Thoracic aorta (tissue), 2 donors: ENCODE measurements at regions not wholly inside any gene's neighbourhood (a gene's known extent, or its start where the extent isn't known, plus 50 kb on each side); places are given as distances from the start of the nearest gene placed in this dataset.

Experiments
- ATAC-seq: fragments of 150-250 bp; one replicate; pipeline ENCODE4 v1.8.0; 2017; ENCODE audit warnings: low read depth; ENCODE audit not compliant: insufficient number of reproducible peaks, low FRiP score
- DNase-seq: peaks from one replicate; pipeline ENCODE4 v3.0.0-alpha.2; 2020; ENCODE audit warnings: low spot score
- H3K27ac ChIP-seq, 2 donors: fragments of 200-600 bp; sonication (generic); 1 replicate in 1 of 2; 2 replicates in 1 of 2; pipeline ENCODE4 v1.5.1; 2016; ENCODE audit warnings: mild to moderate bottlenecking in 2 of 2, moderate library complexity in 2 of 2
- H3K27me3 ChIP-seq: fragments of 200-600 bp; sonication (generic); replicated peaks from 2 replicates; pipeline ENCODE4 v1.6.0; 2016; ENCODE audit warnings: mild to moderate bottlenecking; ENCODE audit not compliant: insufficient read depth
- H3K36me3 ChIP-seq: fragments of 200-600 bp; sonication (generic); one replicate; pipeline ENCODE4 v1.5.1; 2016
- H3K4me1 ChIP-seq, 2 donors: fragments of 200-600 bp; sonication (generic); 1 replicate in 1 of 2; 2 replicates in 1 of 2; pipeline versions ENCODE4 v1.5.1 to v1.6.0; 2016; ENCODE audit warnings: low read depth in 2 of 2, mild to moderate bottlenecking in 1 of 2; ENCODE audit not compliant: control insufficient read depth in 1 of 2
- H3K4me3 ChIP-seq: fragments of 200-600 bp; sonication (generic); 2 replicates; pipeline ENCODE4 v1.5.1; 2016; ENCODE audit warnings: mild to moderate bottlenecking
- H3K9me3 ChIP-seq: fragments of 200-600 bp; sonication (generic); 2 replicates; pipeline ENCODE4 v1.5.1; 2016
- TF ChIP-seq, protein P1 (sequence below): fragments of 200-600 bp; sonication (generic); IDR thresholded peaks from one replicate; pipeline ENCODE4 v1.5.1; 2019; ENCODE audit warnings: antibody characterized with exemption

DNA sequence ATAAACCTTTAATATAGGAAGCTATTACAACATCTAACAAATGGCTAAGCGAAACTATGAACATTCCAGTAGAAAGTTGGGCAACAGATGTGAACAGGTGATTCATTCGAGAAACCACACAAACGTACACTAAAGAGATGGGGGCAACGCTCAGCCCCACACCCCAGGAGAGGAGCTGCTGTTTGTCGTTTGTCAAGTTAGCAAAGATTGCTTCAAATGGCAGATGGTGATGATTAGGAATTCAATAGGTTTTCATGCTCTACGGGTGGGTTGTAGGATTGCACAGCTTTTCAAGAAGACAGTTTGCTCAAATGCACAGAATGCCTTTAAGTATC lies 154.7 kb upstream of the HDAC4 start:
- TF ChIP-seq, protein P1, sequence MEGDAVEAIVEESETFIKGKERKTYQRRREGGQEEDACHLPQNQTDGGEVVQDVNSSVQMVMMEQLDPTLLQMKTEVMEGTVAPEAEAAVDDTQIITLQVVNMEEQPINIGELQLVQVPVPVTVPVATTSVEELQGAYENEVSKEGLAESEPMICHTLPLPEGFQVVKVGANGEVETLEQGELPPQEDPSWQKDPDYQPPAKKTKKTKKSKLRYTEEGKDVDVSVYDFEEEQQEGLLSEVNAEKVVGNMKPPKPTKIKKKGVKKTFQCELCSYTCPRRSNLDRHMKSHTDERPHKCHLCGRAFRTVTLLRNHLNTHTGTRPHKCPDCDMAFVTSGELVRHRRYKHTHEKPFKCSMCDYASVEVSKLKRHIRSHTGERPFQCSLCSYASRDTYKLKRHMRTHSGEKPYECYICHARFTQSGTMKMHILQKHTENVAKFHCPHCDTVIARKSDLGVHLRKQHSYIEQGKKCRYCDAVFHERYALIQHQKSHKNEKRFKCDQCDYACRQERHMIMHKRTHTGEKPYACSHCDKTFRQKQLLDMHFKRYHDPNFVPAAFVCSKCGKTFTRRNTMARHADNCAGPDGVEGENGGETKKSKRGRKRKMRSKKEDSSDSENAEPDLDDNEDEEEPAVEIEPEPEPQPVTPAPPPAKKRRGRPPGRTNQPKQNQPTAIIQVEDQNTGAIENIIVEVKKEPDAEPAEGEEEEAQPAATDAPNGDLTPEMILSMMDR, result no peak
- Histone ChIP-seq H3K4me3 (no peak overlapping the region), H3K4me1 (no peaks in the 10 kb centered on the region), H3K36me3 (no peaks in the 10 kb centered on the region), H3K27me3 (no peaks in the 10 kb centered on the region), H3K9me3 (no peaks in the 10 kb centered on the region), H3K27ac (no peak overlapping the region)
- DNase-seq (no peak), ATAC-seq (no peak)

DNA sequence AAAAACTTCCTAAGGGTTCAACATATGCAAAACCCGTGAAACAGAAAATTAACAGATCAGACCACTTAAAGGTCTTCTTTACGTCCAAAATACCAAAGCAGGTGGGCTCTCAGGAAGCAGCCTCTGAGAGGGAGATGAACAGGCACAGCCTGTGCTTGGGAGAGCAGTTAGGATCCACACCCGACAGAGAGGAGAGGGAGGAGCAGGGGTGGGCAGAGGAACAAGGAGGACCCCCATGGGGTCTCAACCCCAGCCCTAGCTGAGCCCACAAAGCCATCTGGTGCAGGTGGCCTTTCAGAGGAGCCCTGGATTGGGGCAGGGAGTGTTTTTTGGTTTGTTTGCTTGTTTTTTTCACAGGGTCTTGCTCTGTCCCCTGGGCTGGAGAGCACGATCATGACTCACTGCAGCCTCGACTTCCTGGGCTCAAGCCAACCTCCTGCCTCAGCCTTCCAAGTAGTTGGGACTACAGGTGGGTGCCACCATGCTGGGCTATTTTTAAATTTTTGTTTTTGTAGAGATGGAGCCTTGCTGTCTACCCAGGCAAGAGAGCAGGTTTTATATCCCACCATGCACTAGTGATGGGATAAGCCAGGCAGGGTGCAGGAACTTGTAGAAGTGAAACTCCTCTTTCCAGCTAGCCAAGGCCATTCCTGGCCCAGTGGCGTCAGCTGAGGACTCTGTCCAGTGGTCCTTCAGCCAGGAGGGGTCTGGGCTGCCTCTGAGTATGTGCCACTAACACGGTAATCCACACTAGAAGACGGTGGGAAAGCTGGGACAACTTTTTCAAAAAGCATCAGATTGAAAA lies 154.1 kb upstream of the HDAC4 start:
- no peak for DNase-seq
- TF ChIP-seq, protein P1, result no peak

DNA sequence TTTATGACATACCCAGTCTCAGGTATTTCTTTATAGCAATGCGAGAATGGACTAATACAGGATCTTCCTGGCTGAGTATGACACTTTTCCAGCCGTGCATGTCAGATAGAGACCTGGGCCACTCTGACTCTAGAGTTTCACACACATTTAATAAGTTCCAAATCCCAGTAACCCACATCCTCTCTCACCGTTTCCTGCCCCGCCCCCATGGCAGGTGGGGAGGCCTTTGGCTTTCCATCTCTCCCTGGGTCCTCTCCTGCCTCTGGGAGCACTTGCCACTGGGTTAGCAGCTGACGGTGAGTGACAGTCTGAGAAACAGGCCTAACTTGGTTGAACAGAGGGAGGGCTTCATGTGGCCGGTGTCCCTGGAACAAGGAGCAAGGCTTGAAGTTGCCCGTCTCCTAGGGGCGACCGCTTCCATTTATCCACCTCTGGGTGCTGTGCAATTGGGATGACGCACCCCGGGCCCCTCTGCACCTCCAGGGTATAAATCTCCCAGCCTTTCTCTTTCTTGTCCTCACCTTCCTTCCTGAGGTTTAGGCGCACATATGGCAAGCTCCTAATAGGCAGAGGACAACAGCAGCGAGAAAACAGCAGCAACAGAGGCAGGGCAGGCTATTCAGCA lies 152.7 kb upstream of the HDAC4 start:
- DNase-seq (no peak), ATAC-seq (no peak)
- Histone ChIP-seq H3K27me3 (no peaks in the 10 kb centered on the region), H3K36me3 (no peaks in the 10 kb centered on the region), H3K9me3 (no peaks in the 10 kb centered on the region), H3K4me3 (no peak overlapping the region), H3K27ac (no peak overlapping the region), H3K4me1 (no peaks in the 10 kb centered on the region)
- TF ChIP-seq, protein P1, result no peak

More for the DNA sequence above, 154.1 kb upstream of the HDAC4 start:
- H3K4me3 ChIP-seq, result no peak overlapping the region
- ATAC-seq, result no peak
- no peak overlapping the region for H3K27ac ChIP-seq
- H3K36me3 ChIP-seq, result no peaks in the 10 kb centered on the region
- no peaks in the 10 kb centered on the region for H3K9me3 ChIP-seq
- no peaks in the 10 kb centered on the region for H3K27me3 ChIP-seq
- H3K4me1 ChIP-seq, result no peaks in the 10 kb centered on the region

DNA sequence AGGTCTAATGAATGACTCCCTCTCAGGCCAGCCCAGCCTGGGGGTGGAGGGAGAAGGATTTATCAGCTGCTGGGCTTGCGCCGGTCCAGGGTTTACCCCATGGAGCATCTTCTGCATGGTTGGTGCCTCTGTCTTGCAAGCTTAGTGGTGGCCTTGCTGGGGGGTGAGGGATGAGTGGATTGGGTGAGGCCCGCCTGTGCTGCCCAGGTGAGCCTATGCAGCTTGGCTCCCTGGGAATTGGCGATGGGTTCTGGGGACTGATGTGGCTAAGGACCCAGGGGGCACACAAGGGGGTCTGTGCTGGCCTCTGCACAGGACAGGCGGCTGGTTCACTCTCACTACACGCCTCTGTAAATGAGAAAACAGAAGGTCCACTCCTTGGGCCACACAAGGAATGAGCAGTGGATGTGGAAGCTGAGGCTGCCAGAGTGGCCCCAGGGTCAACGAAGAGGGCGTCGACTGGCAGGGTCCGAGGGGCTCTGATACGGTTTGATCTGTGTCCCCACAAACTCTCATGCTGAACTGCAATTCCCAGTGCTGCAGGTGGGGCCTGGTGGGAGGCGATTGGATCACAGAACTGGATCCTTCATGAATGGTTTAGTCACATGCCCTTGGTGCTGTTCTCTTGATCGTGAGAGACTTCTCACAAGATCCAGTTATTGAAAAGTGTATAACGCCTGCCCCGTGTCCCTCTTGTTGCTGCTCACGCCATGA lies 151.6 kb upstream of the HDAC4 start:
- no peaks in the 10 kb centered on the region for H3K9me3 ChIP-seq
- H3K27ac ChIP-seq, result no peak overlapping the region
- no peaks in the 10 kb centered on the region for H3K4me1 ChIP-seq
- no peak overlapping the region for H3K4me3 ChIP-seq
- no peaks in the 10 kb centered on the region for H3K27me3 ChIP-seq
- TF ChIP-seq, protein P1, result no peak
- DNase-seq, result no peak
- no peaks in the 10 kb centered on the region for H3K36me3 ChIP-seq
- no peak for ATAC-seq

DNA sequence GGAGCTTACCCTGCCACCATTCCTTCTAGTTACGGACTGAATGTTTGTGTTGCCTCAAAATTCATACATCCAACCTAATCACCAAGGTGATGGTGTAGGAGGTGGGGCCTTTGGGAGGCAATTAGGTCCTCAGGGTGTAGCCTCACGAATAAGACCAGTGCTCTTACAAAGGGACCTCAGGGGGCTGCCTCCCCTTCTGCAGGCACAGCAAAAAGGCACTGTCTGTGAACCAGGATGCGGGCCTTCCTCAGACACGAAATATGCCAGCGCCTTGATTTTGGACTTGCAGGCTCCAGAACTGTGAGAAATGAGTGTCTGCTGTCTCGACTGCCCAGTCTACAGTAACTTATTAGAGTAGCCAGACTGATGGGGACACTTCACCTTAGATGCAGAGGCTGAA lies 150.4 kb upstream of the HDAC4 start:
- ATAC-seq (no peak), DNase-seq (no peak)
- H3K4me3 ChIP-seq, result no peak overlapping the region
- H3K4me1 ChIP-seq, result no peaks in the 10 kb centered on the region
- TF ChIP-seq, protein P1, result no peak
- no peak overlapping the region for H3K27ac ChIP-seq
- no peaks in the 10 kb centered on the region for H3K27me3 ChIP-seq
- no peaks in the 10 kb centered on the region for H3K36me3 ChIP-seq
- no peaks in the 10 kb centered on the region for H3K9me3 ChIP-seq
